WTC11 (cell line): ENCODE measurements at regions not wholly inside any gene's neighbourhood (a gene's known extent, or its start where the extent isn't known, plus 50 kb on each side); places are given as distances from the start of the nearest gene placed in this dataset.

Experiments
- ATAC-seq: fragments of 200-7000 bp; cut with Tn5 transposase; 2 replicates; pipeline ENCODE4 v1.10.0; 2021; ENCODE audit warnings: mild to moderate bottlenecking, moderate library complexity
- CTCF ChIA-PET: fragments of 300-600 bp; sonication (Branson Sonifier 250); formaldehyde crosslinking; loops from one replicate; lab custom pipeline; 2021; ENCODE audit warnings: antibody characterized with exemption; lab: Charles Lee
- POLR2A ChIA-PET: fragments of 350-600 bp; sonication (Branson Sonifier 250); formaldehyde crosslinking; loops from one replicate; lab custom pipeline; 2021; ENCODE audit warnings: antibody characterized with exemption; lab: Charles Lee
- DNase-seq: peaks from one replicate; pipeline ENCODE4 v3.0.0; 2021; ENCODE audit warnings: low spot score
- H3K27ac Mint-ChIP-seq: 2 replicates; pipeline ENCODE4 v1.8.0; 2021; ENCODE audit warnings: mixed read lengths
- H3K27me3 Mint-ChIP-seq: 2 replicates; pipeline ENCODE4 v1.8.0; 2021; ENCODE audit warnings: low read depth, mild to moderate bottlenecking, moderate library complexity, mixed read lengths
- H3K36me3 Mint-ChIP-seq: 2 replicates; pipeline ENCODE4 v1.8.0; 2021; ENCODE audit warnings: mixed read lengths
- H3K4me1 Mint-ChIP-seq: 2 replicates; pipeline ENCODE4 v1.8.0; 2022; ENCODE audit warnings: mixed read lengths
- H3K4me3 Mint-ChIP-seq: 2 replicates; pipeline ENCODE4 v1.8.0; 2021; ENCODE audit warnings: mild to moderate bottlenecking, moderate library complexity, mixed read lengths
- H3K9me3 Mint-ChIP-seq: 2 replicates; pipeline ENCODE4 v1.8.0; 2021; ENCODE audit warnings: mixed read lengths
- CDX4 ChIP-seq: fragments of 250-450 bp; sonication (Bioruptor Pico); IDR thresholded peaks from 2 replicates; pipeline ENCODE4 v1.9.0; 2021; ENCODE audit warnings: moderate library complexity, mild to moderate bottlenecking, inconsistent platforms, borderline replicate concordance
- FOXJ3 ChIP-seq: sonication (generic); formaldehyde crosslinking; IDR thresholded peaks from 2 replicates; pipeline ENCODE4 v1.9.0; 2021; ENCODE audit warnings: missing genetic modification reagents, mild to moderate bottlenecking, borderline replicate concordance
- FOXP4 ChIP-seq: sonication (generic); formaldehyde crosslinking; IDR thresholded peaks from 2 replicates; pipeline ENCODE4 v1.8.0; 2022; ENCODE audit warnings: mild to moderate bottlenecking, missing genetic modification reagents
- GABPB1 ChIP-seq: sonication (generic); formaldehyde crosslinking; IDR thresholded peaks from 2 replicates; pipeline ENCODE4 v1.8.1; 2023; ENCODE audit warnings: mild to moderate bottlenecking, missing genetic modification reagents
- HMGA2 ChIP-seq: fragments of 250-450 bp; sonication (Bioruptor Pico); IDR thresholded peaks from 2 replicates; pipeline ENCODE4 v1.4.0; 2021; ENCODE audit warnings: mild to moderate bottlenecking, moderate library complexity
- IRF1 ChIP-seq: sonication (generic); formaldehyde crosslinking; IDR thresholded peaks from 2 replicates; pipeline ENCODE4 v1.8.0; 2023; ENCODE audit warnings: missing genetic modification reagents
- MAX ChIP-seq: sonication (generic); formaldehyde crosslinking; IDR thresholded peaks from 2 replicates; pipeline ENCODE4 v1.8.0; 2022; ENCODE audit warnings: mild to moderate bottlenecking, missing genetic modification reagents
- NFATC4 ChIP-seq: fragments of 250-450 bp; sonication (Bioruptor Pico); IDR thresholded peaks from 2 replicates; pipeline ENCODE4 v1.9.0; 2021; ENCODE audit warnings: mild to moderate bottlenecking
- NFYB ChIP-seq: sonication (generic); formaldehyde crosslinking; conservative IDR thresholded peaks from 2 replicates; pipeline ENCODE4 v1.8.0; 2022; ENCODE audit warnings: low read depth, missing genetic modification reagents
- NR1H2 ChIP-seq: sonication (generic); formaldehyde crosslinking; IDR thresholded peaks from 2 replicates; pipeline ENCODE4 v1.9.0; 2021; ENCODE audit warnings: mild to moderate bottlenecking, moderate library complexity, missing genetic modification reagents
- OVOL2 ChIP-seq: fragments of 250-450 bp; sonication (Bioruptor Pico); IDR thresholded peaks from 2 replicates; pipeline ENCODE4 v1.9.0; 2021; ENCODE audit warnings: mild to moderate bottlenecking, borderline replicate concordance
- SOX15 ChIP-seq: fragments of 250-450 bp; sonication (Bioruptor Pico); IDR thresholded peaks from 2 replicates; pipeline ENCODE4 v1.9.0; 2021; ENCODE audit warnings: mild to moderate bottlenecking
- TCF7 ChIP-seq: sonication (generic); formaldehyde crosslinking; IDR thresholded peaks from 2 replicates; pipeline ENCODE4 v1.8.0; 2022; ENCODE audit warnings: mild to moderate bottlenecking, low read depth, missing genetic modification reagents, moderate library complexity
- TP53 ChIP-seq: sonication (generic); formaldehyde crosslinking; IDR thresholded peaks from 2 replicates; pipeline ENCODE4 v1.8.1; 2023; ENCODE audit warnings: mild to moderate bottlenecking, missing genetic modification reagents
- ZBTB43 ChIP-seq: sonication (generic); formaldehyde crosslinking; IDR thresholded peaks from 2 replicates; pipeline ENCODE4 v1.8.1; 2023; ENCODE audit warnings: mild to moderate bottlenecking, missing genetic modification reagents
- ZMAT4 ChIP-seq: fragments of 250-450 bp; sonication (Bioruptor Pico); IDR thresholded peaks from 2 replicates; pipeline ENCODE4 v1.9.0; 2021; ENCODE audit warnings: mild to moderate bottlenecking
- ZNF263 ChIP-seq: sonication (generic); formaldehyde crosslinking; IDR thresholded peaks from 2 replicates; pipeline ENCODE4 v1.8.1; 2022; ENCODE audit warnings: low read depth, mild to moderate bottlenecking, moderate library complexity, missing genetic modification reagents
- ZNF317 ChIP-seq: sonication (generic); formaldehyde crosslinking; IDR thresholded peaks from 2 replicates; pipeline ENCODE4 v1.8.1; 2023; ENCODE audit warnings: low read depth, mild to moderate bottlenecking, moderate library complexity, missing genetic modification reagents, borderline replicate concordance
- ZNF416 ChIP-seq: fragments of 250-450 bp; sonication (Bioruptor Pico); IDR thresholded peaks from 2 replicates; pipeline ENCODE4 v1.9.0; 2021; ENCODE audit warnings: mild to moderate bottlenecking, inconsistent platforms
- ZNF671 ChIP-seq: fragments of 250-450 bp; sonication (Bioruptor Pico); IDR thresholded peaks from 2 replicates; pipeline ENCODE4 v1.8.0; 2021; ENCODE audit warnings: mild to moderate bottlenecking
- TF ChIP-seq, protein P1 (sequence below): sonication (generic); formaldehyde crosslinking; IDR thresholded peaks from 2 replicates; pipeline ENCODE4 v1.8.1; 2023; ENCODE audit warnings: mild to moderate bottlenecking, missing genetic modification reagents, moderate library complexity
- TF ChIP-seq, protein P2 (sequence below): sonication (generic); formaldehyde crosslinking; IDR thresholded peaks from 2 replicates; pipeline ENCODE4 v1.8.1; 2022; ENCODE audit warnings: missing genetic modification reagents, borderline replicate concordance
- TF ChIP-seq, protein P3 (sequence below): fragments of 250-450 bp; sonication (Bioruptor Pico); IDR thresholded peaks from 2 replicates; pipeline ENCODE4 v1.8.0; 2021; ENCODE audit warnings: mild to moderate bottlenecking

- ATAC-seq (no peak), DNase-seq (no peak)
- Mint-ChIP-seq H3K27ac (no peak overlapping the region), H3K9me3 (peaks cover 1% of the 10 kb centered on the region), H3K27me3 (no peaks in the 10 kb centered on the region), H3K4me1 (no peaks in the 10 kb centered on the region), H3K4me3 (no peak overlapping the region), H3K36me3 (0 out of 2 replicates have a peak, but pooled peaks cover 2% of the 10 kb centered on the region)
- ChIA-PET CTCF (no interaction called here), POLR2A (no interaction called here)
- TF ChIP-seq GABPB1 (no peak), ZMAT4 (CRISPR knock-in tag) (no peak), HMGA2 (no peak), NR1H2 (CRISPR knock-in tag) (no peak), OVOL2 (CRISPR knock-in tag) (no peak), ZNF416 (no peak), NFATC4 (CRISPR knock-in tag) (no peak), FOXP4 (no peak), FOXJ3 (CRISPR knock-in tag) (no peak), SOX15 (CRISPR knock-in tag) (no peak), TP53 (CRISPR knock-in tag) (no peak), ZNF317 (CRISPR knock-in tag) (no peak)
These were observed 86.3 kb downstream of the LHX9 start for GRCh38 chr1:198003468-198003867.

GRCh38 chr1:198007011-198007410 is 89.8 kb downstream of the LHX9 start:
- H3K4me1 Mint-ChIP-seq = 0 out of 2 replicates have a peak, but pooled peaks cover under 1% of the 10 kb centered on the region
- H3K27me3 Mint-ChIP-seq = no peaks in the 10 kb centered on the region
- peaks cover 18% of the 10 kb centered on the region for H3K36me3 Mint-ChIP-seq
- no peak overlapping the region for H3K27ac Mint-ChIP-seq
- no peak overlapping the region for H3K4me3 Mint-ChIP-seq
- ATAC-seq = no peak
- CTCF ChIA-PET = no interaction called here
- H3K9me3 Mint-ChIP-seq = peaks cover 33% of the 10 kb centered on the region
- TF ChIP-seq IRF1 (CRISPR knock-in tag) = no peak
- TF ChIP-seq, protein P1, sequence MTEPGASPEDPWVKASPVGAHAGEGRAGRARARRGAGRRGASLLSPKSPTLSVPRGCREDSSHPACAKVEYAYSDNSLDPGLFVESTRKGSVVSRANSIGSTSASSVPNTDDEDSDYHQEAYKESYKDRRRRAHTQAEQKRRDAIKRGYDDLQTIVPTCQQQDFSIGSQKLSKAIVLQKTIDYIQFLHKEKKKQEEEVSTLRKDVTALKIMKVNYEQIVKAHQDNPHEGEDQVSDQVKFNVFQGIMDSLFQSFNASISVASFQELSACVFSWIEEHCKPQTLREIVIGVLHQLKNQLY (CRISPR knock-in tag) = no peak
- no peak for TF ChIP-seq OVOL2 (CRISPR knock-in tag)
- no peak for TF ChIP-seq ZNF263 (CRISPR knock-in tag)
- TF ChIP-seq TCF7 (CRISPR knock-in tag) = no peak
- TF ChIP-seq NFYB (CRISPR knock-in tag) = no peak
- TF ChIP-seq, all 79 proteins: peak for 0
- POLR2A ChIA-PET = no interaction called here
- no peak for DNase-seq

GRCh38 chr1:198007687-198008607 is 90.8 kb downstream of the LHX9 start:
- Mint-ChIP-seq H3K36me3 (peaks cover 18% of the 10 kb centered on the region), H3K4me1 (peaks cover 6% of the 10 kb centered on the region), H3K27me3 (no peaks in the 10 kb centered on the region), H3K9me3 (peaks cover 33% of the 10 kb centered on the region), H3K4me3 (no peak overlapping the region), H3K27ac (no peak overlapping the region)
- DNase-seq (no peak), ATAC-seq (no peak)
- ChIA-PET CTCF (interaction anchor here (0.9 kb wide), 1 partner anchor 10 kb away, joined by 3 read pairs; no protein-coding TSS in a partner anchor), POLR2A (no interaction called here)
- TF ChIP-seq, protein P2, sequence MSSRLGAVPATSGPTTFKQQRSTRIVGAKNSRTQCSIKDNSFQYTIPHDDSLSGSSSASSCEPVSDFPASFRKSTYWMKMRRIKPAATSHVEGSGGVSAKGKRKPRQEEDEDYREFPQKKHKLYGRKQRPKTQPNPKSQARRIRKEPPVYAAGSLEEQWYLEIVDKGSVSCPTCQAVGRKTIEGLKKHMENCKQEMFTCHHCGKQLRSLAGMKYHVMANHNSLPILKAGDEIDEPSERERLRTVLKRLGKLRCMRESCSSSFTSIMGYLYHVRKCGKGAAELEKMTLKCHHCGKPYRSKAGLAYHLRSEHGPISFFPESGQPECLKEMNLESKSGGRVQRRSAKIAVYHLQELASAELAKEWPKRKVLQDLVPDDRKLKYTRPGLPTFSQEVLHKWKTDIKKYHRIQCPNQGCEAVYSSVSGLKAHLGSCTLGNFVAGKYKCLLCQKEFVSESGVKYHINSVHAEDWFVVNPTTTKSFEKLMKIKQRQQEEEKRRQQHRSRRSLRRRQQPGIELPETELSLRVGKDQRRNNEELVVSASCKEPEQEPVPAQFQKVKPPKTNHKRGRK (CRISPR knock-in tag) = no peak
- TF ChIP-seq, protein P3, sequence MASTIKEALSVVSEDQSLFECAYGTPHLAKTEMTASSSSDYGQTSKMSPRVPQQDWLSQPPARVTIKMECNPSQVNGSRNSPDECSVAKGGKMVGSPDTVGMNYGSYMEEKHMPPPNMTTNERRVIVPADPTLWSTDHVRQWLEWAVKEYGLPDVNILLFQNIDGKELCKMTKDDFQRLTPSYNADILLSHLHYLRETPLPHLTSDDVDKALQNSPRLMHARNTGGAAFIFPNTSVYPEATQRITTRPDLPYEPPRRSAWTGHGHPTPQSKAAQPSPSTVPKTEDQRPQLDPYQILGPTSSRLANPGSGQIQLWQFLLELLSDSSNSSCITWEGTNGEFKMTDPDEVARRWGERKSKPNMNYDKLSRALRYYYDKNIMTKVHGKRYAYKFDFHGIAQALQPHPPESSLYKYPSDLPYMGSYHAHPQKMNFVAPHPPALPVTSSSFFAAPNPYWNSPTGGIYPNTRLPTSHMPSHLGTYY (CRISPR knock-in tag) = no peak
- TF ChIP-seq ZBTB43 (CRISPR knock-in tag) (no peak), ZNF671 (CRISPR knock-in tag) (no peak), MAX (no peak), CDX4 (CRISPR knock-in tag) (no peak)
